Aorta (tissue), 5 donors: ENCODE measurements at regions not wholly inside any gene's neighbourhood (a gene's known extent, or its start where the extent isn't known, plus 50 kb on each side); places are given as distances from the start of the nearest gene placed in this dataset.
"Not testable (repeated sequence)": the region's sequence is repeated elsewhere in the genome, so short reads cannot be mapped to it uniquely, and the experiment has no call there.

ENCODE experiments used
- ATAC-seq: fragments of 200-7000 bp; cut with Tn5 transposase; one replicate; pipeline ENCODE4 v1.9.1; 2022; ENCODE audit warnings: moderate library complexity; ENCODE audit not compliant: low FRiP score
- DNase-seq, 2 donors: peaks; one replicate each; pipeline ENCODE4 v3.0.0-alpha.2; 2020
- H3K27ac ChIP-seq, 2 donors: one replicate each; pipeline ENCODE4 v1.5.1; 2013; ENCODE audit warnings: low read length in 2 of 2, mild to moderate bottlenecking in 2 of 2, moderate library complexity in 2 of 2, control low read depth in 1 of 2, inconsistent platforms in 1 of 2, low read depth in 1 of 2
- H3K27me3 ChIP-seq, 2 donors: one replicate each; pipeline ENCODE4 v1.6.1; 2013; ENCODE audit warnings: control low read depth in 1 of 2, low read length in 1 of 2, mild to moderate bottlenecking in 1 of 2, moderate library complexity in 1 of 2; ENCODE audit not compliant: insufficient read depth in 2 of 2, control insufficient read depth in 1 of 2
- H3K36me3 ChIP-seq, 2 donors: one replicate each; pipeline ENCODE4 v1.6.1; 2013; ENCODE audit warnings: control low read depth in 1 of 2, low read length in 1 of 2, mild to moderate bottlenecking in 1 of 2; ENCODE audit not compliant: insufficient read depth in 2 of 2, control insufficient read depth in 1 of 2
- H3K4me1 ChIP-seq, 2 donors: one replicate each; pipeline ENCODE4 v1.6.1; 2013; ENCODE audit warnings: low read length in 2 of 2, control low read depth in 1 of 2, mild to moderate bottlenecking in 1 of 2, moderate library complexity in 1 of 2; ENCODE audit not compliant: insufficient read depth in 2 of 2, control insufficient read depth in 1 of 2
- H3K4me3 ChIP-seq, 2 donors: one replicate each; pipeline ENCODE4 v1.5.1; 2013; ENCODE audit warnings: low read length in 2 of 2, control low read depth in 1 of 2, mild to moderate bottlenecking in 1 of 2
- H3K9me3 ChIP-seq: one replicate; pipeline ENCODE4 v1.6.1; 2013; ENCODE audit warnings: mild to moderate bottlenecking, low read length; ENCODE audit not compliant: control insufficient read depth
- WGBS, 2 donors: extraction: QIAGEN DNeasy Blood & Tissue Kit; methylation state at CpG; one replicate each; pipeline ENCODE4 v1.1.7; 2013; 5-methylcytosine and 5-hydroxymethylcytosine counted together
- intact Hi-C, 2 donors: fragments of 100-400 bp; cut with DNase I; formaldehyde crosslinking; loops; one replicate each; pipeline versions ENCODE4 v1.14.2 to v1.15.0; 2022
- donor health status: healthy with polysubstance abuse.
- donor health status: Bipolar disorder and iron deficiency.
- donor health status: DM: no; HTN: no; CAD: no.
- donor health status: DM: no; HTN: no; CAD: no.
- donor health status: DM: yes; HTN: yes; CAD: no.

- WGBS, 2 donors = 95 to 98% methylated on average over 5 of the region's 5 CpGs
These were observed 295.9 kb upstream of the PROK2 start for GRCh38 chr3:72080800-72081199.

GRCh38 chr3:72080095-72080494, 295.1 kb upstream of the PROK2 start:
- Histone ChIP-seq H3K27ac (no peak overlapping the region), H3K4me1 (peaks cover 0 to 12% of the 10 kb centered on the region in 2 donors), H3K27me3 (no peaks in the 10 kb centered on the region), H3K36me3 (no peaks in the 10 kb centered on the region), H3K4me3 (no peak overlapping the region), H3K9me3 (peaks cover 2% of the 10 kb centered on the region)
- intact Hi-C loops = no loop called here
- WGBS, 2 donors = 94 to 95% methylated on average over 3 of the region's 3 CpGs
- no peak for DNase-seq
- ATAC-seq = no peak

More at GRCh38 chr3:72080800-72081199, 295.9 kb upstream of the PROK2 start:
- Histone ChIP-seq H3K27me3 (no peaks in the 10 kb centered on the region), H3K9me3 (peaks cover under 1% of the 10 kb centered on the region), H3K4me3 (no peak overlapping the region), H3K4me1 (peaks cover 0 to 12% of the 10 kb centered on the region in 2 donors), H3K36me3 (no peaks in the 10 kb centered on the region), H3K27ac (no peak overlapping the region)
- intact Hi-C loops = no loop called here
- ATAC-seq (no peak), DNase-seq (no peak)

GRCh38 chr3:72079369-72079872, 294.5 kb upstream of the PROK2 start:
- Histone ChIP-seq H3K9me3 (peaks cover 6% of the 10 kb centered on the region), H3K4me3 (no peak overlapping the region), H3K4me1 (peaks cover 0 to 12% of the 10 kb centered on the region in 2 donors), H3K27ac (no peak overlapping the region), H3K27me3 (no peaks in the 10 kb centered on the region), H3K36me3 (no peaks in the 10 kb centered on the region)
- DNase-seq (no peak), ATAC-seq (no peak)
- intact Hi-C loops = no loop called here
- WGBS, 2 donors = 97 to 100% methylated on average over 2 of the region's 2 CpGs

- no peak overlapping the region for H3K27ac ChIP-seq
- ATAC-seq (no peak), DNase-seq (no peak)
- H3K4me3 ChIP-seq = no peak overlapping the region
- peaks cover 0 to 12% of the 10 kb centered on the region in 2 donors for H3K4me1 ChIP-seq
- intact Hi-C loops = no loop called here
- 56 to 58% methylated on average over 2 of the region's 2 CpGs for WGBS, 2 donors
- H3K36me3 ChIP-seq = no peaks in the 10 kb centered on the region
- H3K27me3 ChIP-seq = no peaks in the 10 kb centered on the region
- peaks cover 6% of the 10 kb centered on the region for H3K9me3 ChIP-seq
These were observed 293.9 kb upstream of the PROK2 start for GRCh38 chr3:72078676-72079368.

- 75 to 77% methylated on average over 6 of the region's 6 CpGs for whole genome bisulfite sequencing, 2 donors
- ATAC-seq (no peak), DNase-seq (no peak)
- intact Hi-C loops = no loop called here
- H3K27ac ChIP-seq = no peak overlapping the region
- no peaks in the 10 kb centered on the region for H3K36me3 ChIP-seq
- peaks cover 6% of the 10 kb centered on the region for H3K9me3 ChIP-seq
- peaks cover 0 to 12% of the 10 kb centered on the region in 2 donors for H3K4me1 ChIP-seq
- H3K4me3 ChIP-seq = no peak overlapping the region
- no peaks in the 10 kb centered on the region for H3K27me3 ChIP-seq
These were observed 292.7 kb upstream of the PROK2 start for GRCh38 chr3:72077473-72078259.

GRCh38 chr3:72075848-72076247, 290.9 kb upstream of the PROK2 start:
- H3K4me3 ChIP-seq, H3K9me3 ChIP-seq, H3K27me3 ChIP-seq, DNase-seq, H3K27ac ChIP-seq, ATAC-seq, H3K36me3 ChIP-seq, intact Hi-C loops: not testable (repeated sequence)
- WGBS, 2 donors = 73 to 79% methylated on average over 7 of the region's 7 CpGs
- peaks cover 0 to 12% of the 10 kb centered on the region in 2 donors for H3K4me1 ChIP-seq

- Histone ChIP-seq H3K4me1 (no peaks in the 10 kb centered on the region), H3K9me3 (peaks cover 6% of the 10 kb centered on the region), H3K27me3 (peaks cover 0 to 1% of the 10 kb centered on the region in 2 donors), H3K4me3 (no peak overlapping the region), H3K36me3 (no peaks in the 10 kb centered on the region), H3K27ac (no peak overlapping the region)
- ATAC-seq = no peak
- intact Hi-C loops = no loop called here
- 93 to 100% methylated on average over 2 of the region's 2 CpGs for WGBS, 2 donors
- DNase-seq = no peak
These were observed 286.7 kb upstream of the PROK2 start for GRCh38 chr3:72071624-72072023.

GRCh38 chr3:72070005-72070404, 285.1 kb upstream of the PROK2 start:
- intact Hi-C loops = no loop called here

More at GRCh38 chr3:72070005-72070404, 285.1 kb upstream of the PROK2 start:
- no peak overlapping the region for H3K4me3 ChIP-seq
- no peak overlapping the region for H3K27ac ChIP-seq
- H3K9me3 ChIP-seq = peaks cover 3% of the 10 kb centered on the region
- H3K27me3 ChIP-seq = peaks cover 0 to 2% of the 10 kb centered on the region in 2 donors
- H3K36me3 ChIP-seq = no peaks in the 10 kb centered on the region
- ATAC-seq = no peak
- no peak for DNase-seq
- H3K4me1 ChIP-seq = no peaks in the 10 kb centered on the region
- 97% methylated on average over 6 of the region's 6 CpGs for WGBS, 2 donors
